Activated CD4-positive, CD25-positive, alpha-beta regulatory T cell treated with anti-CD3 and anti-CD28 coated beads, Interleukin-2, amount 50 U/mL, for 16 hours (primary cell): ENCODE measurements at regions not wholly inside any gene's neighbourhood (a gene's known extent, or its start where the extent isn't known, plus 50 kb on each side); places are given as distances from the start of the nearest gene placed in this dataset.

Source experiments
- DNase-seq: peaks from one replicate; pipeline ENCODE4 v3.0.0-alpha.2; 2020; ENCODE audit warnings: low read depth, low spot score

GRCh38 chr20:60271597-60271996 is 313.4 kb downstream of the CDH26 start:
- no peak for DNase-seq

DNA sequence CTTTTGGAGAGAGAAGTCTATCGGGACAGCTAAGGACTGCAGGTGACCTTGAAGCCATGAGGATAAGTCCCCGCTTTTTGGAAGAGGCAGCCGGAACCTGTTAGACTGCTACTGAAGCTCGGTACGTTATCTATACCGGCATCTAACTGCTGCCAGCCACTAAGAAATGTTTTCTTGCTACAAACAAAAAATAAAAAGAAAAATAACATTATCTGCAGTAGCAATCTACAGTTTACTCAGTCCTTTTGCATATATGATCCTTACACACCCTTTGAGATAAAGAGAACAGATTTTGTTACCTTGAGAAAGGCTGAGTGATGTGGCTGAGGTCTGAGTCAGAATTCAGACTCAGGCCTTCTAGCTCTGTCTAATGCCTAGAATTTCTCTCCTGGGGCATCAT is 314.6 kb downstream of the CDH26 start:
- DNase-seq = no peak

- DNase-seq = no peak
Observed at GRCh38 chr20:60274717-60275116, 316.5 kb downstream of the CDH26 start.

GRCh38 chr20:60281295-60281694 is 323.1 kb downstream of the CDH26 start:
- no peak for DNase-seq

GRCh38 chr20:60283281-60283680 is 325.1 kb downstream of the CDH26 start:
- DNase-seq = no peak

GRCh38 chr20:60286764-60287163 is 328.5 kb downstream of the CDH26 start:
- DNase-seq = no peak

DNA sequence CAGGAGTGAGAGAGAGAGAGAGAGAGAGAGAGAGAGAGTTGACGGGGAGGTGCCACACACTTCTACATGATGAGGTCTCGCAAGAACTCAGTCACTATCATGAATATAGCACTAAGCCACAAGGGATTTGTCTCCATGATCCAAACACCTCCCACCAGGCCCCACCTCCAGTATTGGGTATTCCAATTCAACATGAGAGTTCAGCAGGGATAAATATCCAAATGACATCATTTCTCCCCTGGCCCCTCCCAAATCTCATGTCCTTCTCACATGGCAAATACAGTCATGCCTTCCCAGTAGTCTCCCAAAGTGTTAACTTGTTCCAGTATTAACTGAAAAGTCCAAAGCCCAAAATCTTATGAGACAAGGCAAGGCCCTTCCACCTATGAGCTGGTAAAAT is 330.7 kb downstream of the CDH26 start:
- no peak for DNase-seq

GRCh38 chr20:60292001-60292520 is 333.8 kb downstream of the CDH26 start:
- no peak for DNase-seq

DNA sequence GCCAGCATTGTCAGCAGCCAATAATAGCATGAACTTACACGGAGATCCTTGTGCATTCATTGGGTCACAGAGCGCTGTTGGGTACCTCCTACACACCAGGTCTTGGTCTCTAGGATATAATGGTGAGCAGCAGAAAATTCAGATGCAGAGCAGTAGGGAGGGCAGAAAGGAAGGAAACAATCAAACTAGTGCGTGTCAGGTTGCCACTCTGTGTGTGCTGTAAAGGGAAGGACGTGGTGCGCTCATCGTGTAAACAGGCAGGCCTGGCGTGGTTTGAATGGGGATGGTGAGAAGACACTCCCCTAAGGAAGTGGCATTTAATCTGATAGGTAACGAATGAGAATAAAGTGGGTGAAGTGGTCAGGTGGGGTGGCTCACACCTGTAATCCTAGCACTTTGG is 336.4 kb downstream of the CDH26 start:
- no peak for DNase-seq

DNA sequence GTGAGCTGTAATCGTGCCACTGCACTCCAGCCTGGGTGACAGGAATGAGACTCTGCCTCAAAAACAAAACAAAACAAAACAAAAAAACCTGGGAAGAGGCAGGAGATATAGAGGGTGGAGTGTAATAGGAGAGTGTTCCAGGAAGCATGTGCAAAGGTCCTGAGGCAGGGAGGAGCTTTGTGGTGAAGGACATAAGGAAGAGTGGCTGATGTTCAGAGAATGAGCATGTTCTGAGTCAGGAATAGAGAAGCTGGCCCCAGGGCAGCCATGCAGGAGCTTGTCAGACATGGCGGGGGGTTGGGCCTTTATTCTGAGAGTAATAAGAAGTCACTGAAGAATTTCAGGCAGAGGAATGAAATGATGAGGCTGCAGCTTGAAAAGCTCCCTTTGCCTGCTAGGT is 337.0 kb downstream of the CDH26 start:
- DNase-seq = no peak

DNA sequence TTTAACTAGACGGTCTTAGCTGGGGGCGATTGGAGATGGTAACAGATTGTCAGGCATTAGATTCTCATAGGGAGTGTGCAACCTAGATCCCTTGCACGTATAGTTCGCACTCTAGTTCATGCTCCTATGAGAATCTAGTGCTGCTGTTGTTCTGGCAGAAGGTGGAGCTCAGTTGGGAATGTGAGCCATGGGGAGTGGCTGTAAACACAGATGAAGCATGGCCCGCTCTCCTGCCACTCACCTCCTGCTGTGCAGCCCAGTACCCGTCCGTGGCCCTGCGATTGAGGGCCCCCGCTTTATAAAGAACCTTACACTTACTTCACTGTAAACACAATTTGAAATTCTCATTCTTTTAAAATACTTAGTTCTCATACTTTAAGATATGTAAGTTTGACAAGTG is 339.4 kb downstream of the CDH26 start:
- no peak for DNase-seq

- no peak for DNase-seq
Observed at GRCh38 chr20:60298647-60299046, 340.4 kb downstream of the CDH26 start.

GRCh38 chr20:60299951-60300350 is 341.7 kb downstream of the CDH26 start:
- no peak for DNase-seq

DNA sequence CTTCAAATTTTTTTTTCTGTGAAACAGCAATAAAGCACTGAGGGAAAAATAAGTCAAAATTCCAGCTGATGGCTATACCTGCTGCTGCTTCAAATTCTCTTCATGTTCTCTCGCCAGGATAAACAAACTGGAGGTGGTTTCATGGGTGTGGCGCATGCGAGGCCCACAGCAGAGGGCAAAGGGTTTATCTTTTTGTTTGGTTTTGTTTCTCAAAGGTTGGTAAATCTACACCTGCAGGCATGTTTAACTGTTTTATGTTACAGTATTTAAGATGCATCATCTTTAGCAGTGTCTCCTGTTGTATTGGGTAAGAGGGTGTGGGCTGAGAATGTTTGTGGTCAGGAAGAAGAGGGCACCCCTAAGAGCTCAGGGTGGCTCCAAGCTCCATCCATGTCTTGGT is 342.2 kb downstream of the CDH26 start:
- no peak for DNase-seq

- DNase-seq = no peak
Observed at GRCh38 chr20:60302875-60303274, 344.7 kb downstream of the CDH26 start.

GRCh38 chr20:60304026-60304590 is 345.9 kb downstream of the CDH26 start:
- no peak for DNase-seq

DNA sequence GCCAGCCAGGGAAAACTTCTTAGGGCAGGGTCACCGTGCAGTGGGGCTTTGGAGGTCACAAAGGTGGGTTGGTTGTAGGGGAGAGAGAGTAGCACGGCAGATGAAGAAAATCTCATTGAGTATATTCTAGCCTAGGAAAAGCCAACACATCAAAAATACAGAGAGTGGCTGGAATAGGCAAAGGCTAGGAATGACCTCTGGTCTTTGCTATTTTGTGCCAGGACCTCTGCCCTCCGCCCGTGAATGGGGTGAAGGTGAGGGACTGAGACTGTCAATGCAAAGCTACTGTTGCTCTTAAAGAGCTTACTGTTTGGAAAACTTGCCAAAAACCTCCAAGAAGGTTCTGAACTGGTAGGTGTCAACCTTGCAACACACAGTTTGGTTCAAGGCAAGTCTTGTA is 346.7 kb downstream of the CDH26 start:
- DNase-seq = no peak

- no peak for DNase-seq
Observed at GRCh38 chr20:60306105-60306504, 347.9 kb downstream of the CDH26 start.

GRCh38 chr20:60306551-60306950 is 348.3 kb downstream of the CDH26 start:
- no peak for DNase-seq

- DNase-seq = no peak
Observed at GRCh38 chr20:60310560-60311349, 352.5 kb downstream of the CDH26 start.

DNA sequence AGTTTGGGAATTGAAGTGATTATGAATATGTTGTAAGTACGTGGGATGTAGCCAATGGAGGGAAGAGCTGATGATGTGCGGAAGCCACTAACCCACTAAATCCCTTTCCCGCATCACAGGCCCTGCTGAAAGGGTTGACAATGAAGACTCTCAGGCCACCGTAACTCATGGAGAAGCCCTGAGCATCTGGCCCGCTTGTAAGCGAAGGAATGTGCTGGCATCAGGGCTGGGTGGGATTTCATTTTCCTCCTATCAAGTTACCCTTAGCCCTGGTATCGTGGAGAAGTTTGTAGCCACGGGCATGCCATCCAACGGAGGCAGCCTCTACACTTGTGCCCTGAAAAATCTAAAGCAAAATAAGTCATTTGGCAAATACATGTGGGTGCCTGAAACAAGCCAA is 355.0 kb downstream of the CDH26 start:
- no peak for DNase-seq

DNA sequence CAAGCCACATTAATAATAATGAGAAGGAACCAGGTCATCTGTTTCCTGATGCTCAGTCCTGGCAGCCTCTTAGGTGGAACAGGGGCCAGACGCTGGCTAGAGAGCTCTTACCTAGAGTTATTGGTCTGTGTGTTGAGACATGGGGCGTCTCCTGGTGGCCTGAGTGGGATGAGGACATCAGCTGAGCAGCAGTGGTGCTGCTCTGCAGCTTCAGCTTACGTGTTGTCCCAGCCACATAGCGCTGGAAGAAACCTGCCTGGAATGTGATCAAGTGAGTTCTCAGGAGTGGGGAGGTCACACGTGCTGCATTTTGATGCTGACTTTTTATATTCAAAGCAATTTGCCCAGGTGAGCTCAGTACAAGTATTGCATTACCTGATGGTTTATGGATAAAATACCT is 355.4 kb downstream of the CDH26 start:
- no peak for DNase-seq

DNA sequence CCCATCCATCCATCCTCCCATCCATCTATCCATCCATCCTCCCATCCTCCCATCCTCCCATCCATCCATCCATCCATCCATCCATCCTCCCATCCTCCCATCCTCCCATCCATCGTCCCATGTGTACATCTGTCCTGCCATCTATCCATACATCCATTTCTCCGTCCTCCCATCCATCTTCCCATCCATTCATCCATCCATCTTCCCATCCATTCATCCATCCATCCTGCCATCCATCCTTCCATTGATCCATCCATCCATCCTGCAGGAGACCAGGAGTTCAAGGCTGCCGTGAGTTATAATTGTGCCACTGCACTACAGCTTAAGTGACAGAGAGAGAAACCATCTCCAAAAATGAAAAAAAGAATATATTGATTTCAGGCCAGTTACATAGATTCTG is 356.5 kb downstream of the CDH26 start:
- no peak for DNase-seq
